ENCODE measurements at regions not wholly inside any gene's neighbourhood (a gene's known extent, or its start where the extent isn't known, plus 50 kb on each side); places are given as distances from the start of the nearest gene placed in this dataset.

DNA sequence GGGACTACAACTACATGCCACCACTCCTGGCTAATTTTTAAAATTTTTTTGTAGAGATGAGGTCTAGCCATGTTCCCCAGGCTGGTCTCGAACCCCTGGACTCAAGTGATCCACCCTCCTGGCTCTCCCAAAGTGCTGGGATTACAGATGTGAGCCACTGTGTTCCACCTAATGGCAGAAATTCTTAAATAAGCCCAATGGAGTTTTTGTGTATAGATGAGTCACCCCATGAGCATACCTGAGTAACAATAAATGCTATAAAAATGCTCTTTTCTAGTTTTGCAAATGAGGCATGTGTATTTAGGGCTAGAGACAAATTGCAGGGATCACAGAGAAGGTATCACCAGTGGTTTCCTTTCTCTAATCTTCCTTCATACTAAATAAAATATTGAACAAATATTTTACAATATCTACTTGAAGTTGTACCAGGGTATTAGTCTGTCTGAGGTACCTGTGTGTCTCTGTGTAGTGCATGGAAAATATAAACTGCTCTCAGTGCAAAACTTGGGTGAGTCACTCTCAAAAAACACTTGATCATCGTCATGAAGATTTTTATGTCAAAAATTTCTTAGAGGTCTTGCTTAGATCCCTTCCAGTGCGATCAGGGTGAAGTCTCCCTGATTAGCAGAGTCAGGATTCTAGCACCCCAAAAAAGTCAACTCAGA is 337.1 kb upstream of the MMADHC start:
- Mint-ChIP-seq H3K36me3 (ENCODE audit: low read depth, unreplicated experiment) (no peaks in the 10 kb centered on the region), H3K4me3 (ENCODE audit: unreplicated experiment) (no peak overlapping the region), H3K27ac (ENCODE audit: unreplicated experiment) (no peak overlapping the region), H3K27me3 (ENCODE audit: unreplicated experiment) (no peaks in the 10 kb centered on the region), H3K9me3 (ENCODE audit: unreplicated experiment) (no peaks in the 10 kb centered on the region), H3K4me1 (ENCODE audit: unreplicated experiment) (no peaks in the 10 kb centered on the region)
- DNase-seq (ENCODE audit: low spot score), result no peak
- TF ChIP-seq, protein P1, sequence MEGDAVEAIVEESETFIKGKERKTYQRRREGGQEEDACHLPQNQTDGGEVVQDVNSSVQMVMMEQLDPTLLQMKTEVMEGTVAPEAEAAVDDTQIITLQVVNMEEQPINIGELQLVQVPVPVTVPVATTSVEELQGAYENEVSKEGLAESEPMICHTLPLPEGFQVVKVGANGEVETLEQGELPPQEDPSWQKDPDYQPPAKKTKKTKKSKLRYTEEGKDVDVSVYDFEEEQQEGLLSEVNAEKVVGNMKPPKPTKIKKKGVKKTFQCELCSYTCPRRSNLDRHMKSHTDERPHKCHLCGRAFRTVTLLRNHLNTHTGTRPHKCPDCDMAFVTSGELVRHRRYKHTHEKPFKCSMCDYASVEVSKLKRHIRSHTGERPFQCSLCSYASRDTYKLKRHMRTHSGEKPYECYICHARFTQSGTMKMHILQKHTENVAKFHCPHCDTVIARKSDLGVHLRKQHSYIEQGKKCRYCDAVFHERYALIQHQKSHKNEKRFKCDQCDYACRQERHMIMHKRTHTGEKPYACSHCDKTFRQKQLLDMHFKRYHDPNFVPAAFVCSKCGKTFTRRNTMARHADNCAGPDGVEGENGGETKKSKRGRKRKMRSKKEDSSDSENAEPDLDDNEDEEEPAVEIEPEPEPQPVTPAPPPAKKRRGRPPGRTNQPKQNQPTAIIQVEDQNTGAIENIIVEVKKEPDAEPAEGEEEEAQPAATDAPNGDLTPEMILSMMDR (IDR thresholded peaks at IDR 0.05; ENCODE audit: unreplicated experiment), result no peak

DNA sequence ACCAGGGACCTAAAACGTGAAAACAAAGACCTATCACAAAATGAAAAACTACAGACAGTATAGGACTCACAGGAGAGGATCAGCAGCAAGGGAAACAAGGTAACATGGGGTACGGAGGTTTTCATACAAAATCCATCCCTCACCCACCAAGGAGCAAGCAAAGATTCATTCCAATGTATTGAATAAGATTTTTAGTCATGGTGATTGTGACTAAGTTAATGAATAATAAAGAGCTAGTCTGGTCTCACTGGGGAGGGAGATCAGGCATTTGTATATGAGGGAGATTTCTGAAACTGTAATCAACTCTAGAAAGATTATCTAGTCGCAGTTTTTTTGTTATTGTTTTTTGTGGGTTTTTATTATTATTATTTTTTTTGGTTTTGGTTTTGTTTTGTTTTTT is 336.5 kb upstream of the MMADHC start:
- no peaks in the 10 kb centered on the region for H3K36me3 Mint-ChIP-seq (ENCODE audit: low read depth, unreplicated experiment)
- no peak for DNase-seq (ENCODE audit: low spot score)
- H3K4me3 Mint-ChIP-seq (ENCODE audit: unreplicated experiment), result no peak overlapping the region
- no peak overlapping the region for H3K27ac Mint-ChIP-seq (ENCODE audit: unreplicated experiment)
- TF ChIP-seq, protein P1 (IDR thresholded peaks at IDR 0.05; ENCODE audit: unreplicated experiment), result no peak
- no peaks in the 10 kb centered on the region for H3K4me1 Mint-ChIP-seq (ENCODE audit: unreplicated experiment)
- no peaks in the 10 kb centered on the region for H3K27me3 Mint-ChIP-seq (ENCODE audit: unreplicated experiment)
- H3K9me3 Mint-ChIP-seq (ENCODE audit: unreplicated experiment), result no peaks in the 10 kb centered on the region

DNA sequence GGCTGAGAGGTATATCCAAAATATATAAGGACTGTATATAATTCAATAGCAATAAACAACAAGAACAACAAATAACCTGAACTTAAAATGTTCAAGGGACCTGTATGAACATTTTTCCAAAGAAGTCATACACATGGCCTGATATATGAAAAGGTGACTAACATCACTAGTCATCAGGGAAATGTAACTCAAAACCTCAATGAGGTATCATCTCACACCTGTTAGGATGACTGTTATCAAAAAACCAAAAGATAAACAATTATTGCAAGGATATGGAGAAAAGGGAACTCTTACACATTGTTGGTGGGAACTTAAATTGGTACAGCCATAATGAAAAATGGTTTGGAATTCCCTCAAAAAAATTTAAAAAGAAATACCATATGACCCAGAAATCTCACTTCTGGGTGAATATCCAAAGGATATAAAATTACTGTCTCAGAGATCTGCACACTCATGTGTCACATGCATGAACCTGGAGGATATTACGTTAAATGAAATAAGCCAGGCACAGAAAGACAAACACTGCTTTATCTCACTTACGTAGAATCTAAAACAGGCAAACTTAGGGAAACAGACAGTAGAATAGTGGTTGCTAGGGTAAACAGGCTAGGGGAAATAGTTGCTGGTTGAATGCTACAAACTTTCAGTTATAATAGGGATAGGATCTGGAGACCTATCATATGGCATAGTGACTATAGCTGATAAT is 334.5 kb upstream of the MMADHC start:
- Mint-ChIP-seq H3K4me1 (ENCODE audit: unreplicated experiment) (no peaks in the 10 kb centered on the region), H3K9me3 (ENCODE audit: unreplicated experiment) (no peaks in the 10 kb centered on the region), H3K27ac (ENCODE audit: unreplicated experiment) (no peak overlapping the region), H3K4me3 (ENCODE audit: unreplicated experiment) (no peak overlapping the region), H3K36me3 (ENCODE audit: low read depth, unreplicated experiment) (no peaks in the 10 kb centered on the region), H3K27me3 (ENCODE audit: unreplicated experiment) (no peaks in the 10 kb centered on the region)
- TF ChIP-seq, protein P1 (IDR thresholded peaks at IDR 0.05; ENCODE audit: unreplicated experiment), result no peak
- DNase-seq (ENCODE audit: low spot score), result no peak

DNA sequence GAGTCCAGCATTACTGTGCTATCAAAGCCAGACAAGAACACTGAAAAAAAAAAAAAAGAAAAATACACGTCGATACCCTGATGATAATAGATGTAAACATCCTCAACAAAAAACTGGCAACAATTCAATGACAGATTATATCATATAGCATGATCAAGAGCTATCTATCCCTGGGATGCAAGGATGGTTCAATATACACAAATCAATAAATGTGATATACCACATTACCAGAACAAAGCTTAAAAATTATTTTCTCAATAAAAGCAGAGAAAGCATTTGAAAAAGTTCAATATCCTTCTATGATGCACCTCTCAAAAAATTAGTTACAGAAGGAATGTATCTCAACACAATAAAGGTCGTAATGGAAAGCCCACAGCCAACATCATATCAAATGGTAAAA is 332.8 kb upstream of the MMADHC start:
- no peak for DNase-seq (ENCODE audit: low spot score)
- Mint-ChIP-seq H3K27ac (ENCODE audit: unreplicated experiment) (no peak overlapping the region), H3K36me3 (ENCODE audit: low read depth, unreplicated experiment) (no peaks in the 10 kb centered on the region), H3K4me3 (ENCODE audit: unreplicated experiment) (no peak overlapping the region), H3K4me1 (ENCODE audit: unreplicated experiment) (no peaks in the 10 kb centered on the region), H3K9me3 (ENCODE audit: unreplicated experiment) (no peaks in the 10 kb centered on the region), H3K27me3 (ENCODE audit: unreplicated experiment) (no peaks in the 10 kb centered on the region)
- TF ChIP-seq, protein P1 (IDR thresholded peaks at IDR 0.05; ENCODE audit: unreplicated experiment), result no peak

DNA sequence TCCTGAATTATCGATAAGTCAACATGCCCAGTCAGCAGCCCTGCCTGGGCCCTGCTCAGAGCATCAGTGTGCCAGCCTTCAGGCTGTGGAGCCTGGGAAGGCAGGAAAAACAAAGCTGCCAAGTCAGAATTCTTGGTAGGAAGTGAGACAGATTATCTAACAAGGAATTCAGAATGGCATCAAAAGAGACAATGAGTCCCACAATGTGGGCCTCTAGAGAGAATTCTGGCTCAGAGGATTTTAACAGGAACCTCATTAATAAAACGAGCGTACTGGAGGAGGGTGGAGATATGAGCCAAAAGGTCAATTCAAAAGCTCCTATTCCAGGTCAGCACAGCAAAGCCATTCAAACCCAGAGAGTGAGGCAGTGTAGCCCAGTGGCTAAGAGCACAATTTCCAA is 327.6 kb upstream of the MMADHC start:
- no peak overlapping the region for H3K27ac Mint-ChIP-seq (ENCODE audit: unreplicated experiment)
- H3K27me3 Mint-ChIP-seq (ENCODE audit: unreplicated experiment), result no peaks in the 10 kb centered on the region
- H3K4me1 Mint-ChIP-seq (ENCODE audit: unreplicated experiment), result no peaks in the 10 kb centered on the region
- DNase-seq (ENCODE audit: low spot score), result no peak
- no peaks in the 10 kb centered on the region for H3K36me3 Mint-ChIP-seq (ENCODE audit: low read depth, unreplicated experiment)
- no peak overlapping the region for H3K4me3 Mint-ChIP-seq (ENCODE audit: unreplicated experiment)
- TF ChIP-seq, protein P1 (IDR thresholded peaks at IDR 0.05; ENCODE audit: unreplicated experiment), result no peak
- no peaks in the 10 kb centered on the region for H3K9me3 Mint-ChIP-seq (ENCODE audit: unreplicated experiment)
